ENCODE measurements at regions not wholly inside any gene's neighbourhood (a gene's known extent, or its start where the extent isn't known, plus 50 kb on each side); places are given as distances from the start of the nearest gene placed in this dataset.

- TF ChIP-seq CTCF (conservative IDR thresholded peaks at IDR 0.05; ENCODE audit: low read depth, low read length), result no peak
- TF ChIP-seq EZH2 (IDR thresholded peaks at IDR 0.05; ENCODE audit: borderline replicate concordance, low read depth, low read length, poor library complexity, severe bottlenecking), result no peak
These were observed 222.0 kb downstream of the SH2D4B start for GRCh38 chr10:80759693-80760092.

All from A673 (cell line).